H9 (cell line): ENCODE measurements at regions not wholly inside any gene's neighbourhood (a gene's known extent, or its start where the extent isn't known, plus 50 kb on each side); places are given as distances from the start of the nearest gene placed in this dataset.

Experiments
- DNase-seq: peaks from one replicate; pipeline ENCODE4 v3.0.0-alpha.2; 2017
- H2AFZ ChIP-seq: one replicate; pipeline ENCODE4 v1.6.1; 2013; ENCODE audit warnings: mild to moderate bottlenecking, low read length, control low read depth, moderate library complexity
- H2AK5ac ChIP-seq: 2 replicates; pipeline ENCODE4 v1.6.1; 2013; ENCODE audit warnings: low read length, control low read depth, mixed read lengths; ENCODE audit not compliant: insufficient read length
- H2BK120ac ChIP-seq: one replicate; pipeline ENCODE4 v1.6.1; 2013; ENCODE audit warnings: low read depth, mild to moderate bottlenecking, low read length, control low read depth, inconsistent platforms; ENCODE audit not compliant: poor library complexity, severe bottlenecking
- H2BK12ac ChIP-seq: 2 replicates; pipeline ENCODE4 v1.6.1; 2013; ENCODE audit warnings: low read length, control low read depth, mixed read lengths, low read depth; ENCODE audit not compliant: insufficient read length
- H2BK15ac ChIP-seq: 2 replicates; pipeline ENCODE4 v1.6.1; 2013; ENCODE audit warnings: low read depth, low read length, control low read depth
- H2BK20ac ChIP-seq: one replicate; pipeline ENCODE4 v1.6.1; 2013; ENCODE audit warnings: low read depth, mild to moderate bottlenecking, low read length, control low read depth, inconsistent platforms; ENCODE audit not compliant: poor library complexity, severe bottlenecking
- H2BK5ac ChIP-seq: 2 replicates; pipeline ENCODE4 v1.6.1; 2013; ENCODE audit warnings: low read length, control low read depth, mixed read lengths; ENCODE audit not compliant: insufficient read length
- H3K14ac ChIP-seq: 2 replicates; pipeline ENCODE4 v1.6.1; 2013; ENCODE audit warnings: low read length, control low read depth; ENCODE audit not compliant: insufficient read depth
- H3K18ac ChIP-seq: 2 replicates; pipeline ENCODE4 v1.6.1; 2013; ENCODE audit warnings: low read depth, mild to moderate bottlenecking, mixed read lengths, low read length, control low read depth; ENCODE audit not compliant: insufficient read length
- H3K23ac ChIP-seq: 2 replicates; pipeline ENCODE4 v1.6.1; 2013; ENCODE audit warnings: low read length, control low read depth, mixed read lengths, low read depth; ENCODE audit not compliant: insufficient read length
- H3K23me2 ChIP-seq: 2 replicates; pipeline ENCODE4 v1.6.1; 2013; ENCODE audit warnings: low read depth, mild to moderate bottlenecking, mixed read lengths, low read length, control low read depth; ENCODE audit not compliant: insufficient read length, poor library complexity, severe bottlenecking
- H3K27ac ChIP-seq: 2 replicates; pipeline ENCODE4 v1.5.1; 2013; ENCODE audit warnings: low read length, control low read depth, mixed read lengths, low read depth; ENCODE audit not compliant: insufficient read length
- H3K27me3 ChIP-seq: 2 replicates; pipeline ENCODE4 v1.6.1; 2013; ENCODE audit warnings: low read length, control low read depth, inconsistent platforms; ENCODE audit not compliant: insufficient read depth
- H3K4ac ChIP-seq: 2 replicates; pipeline ENCODE4 v1.6.1; 2013; ENCODE audit warnings: low read depth, mild to moderate bottlenecking, control low read depth, inconsistent platforms, low read length, moderate library complexity
- H3K4me1 ChIP-seq: 2 replicates; pipeline ENCODE4 v1.6.1; 2013; ENCODE audit warnings: low read length, control low read depth, inconsistent platforms; ENCODE audit not compliant: insufficient read depth
- H3K4me2 ChIP-seq: 2 replicates; pipeline ENCODE4 v1.6.1; 2013; ENCODE audit warnings: low read length, control low read depth, mixed read lengths; ENCODE audit not compliant: insufficient read length, insufficient read depth
- H3K56ac ChIP-seq: 2 replicates; pipeline ENCODE4 v1.6.1; 2013; ENCODE audit warnings: low read depth, mild to moderate bottlenecking, mixed read lengths, low read length, control low read depth; ENCODE audit not compliant: insufficient read length
- H3K79me1 ChIP-seq: 2 replicates; pipeline ENCODE4 v1.6.1; 2013; ENCODE audit warnings: low read depth, mild to moderate bottlenecking, moderate library complexity, low read length, control low read depth, inconsistent platforms; ENCODE audit not compliant: insufficient read depth, poor library complexity, severe bottlenecking
- H3K79me2 ChIP-seq: 2 replicates; pipeline ENCODE4 v1.6.1; 2013; ENCODE audit warnings: low read length, control low read depth, inconsistent platforms; ENCODE audit not compliant: insufficient read depth
- H3K9ac ChIP-seq: 2 replicates; pipeline ENCODE4 v1.6.1; 2013; ENCODE audit warnings: low read length, control low read depth, mixed read lengths; ENCODE audit not compliant: insufficient read length; ENCODE audit errors: extremely low read depth
- H3K9me3 ChIP-seq: one replicate; pipeline ENCODE4 v1.6.1; 2013; ENCODE audit warnings: low read depth, low read length, inconsistent platforms; ENCODE audit not compliant: control insufficient read depth
- H3T11ph ChIP-seq: one replicate; pipeline ENCODE4 v1.6.1; 2013; ENCODE audit warnings: mild to moderate bottlenecking, low read length, control low read depth, inconsistent platforms
- H4K20me1 ChIP-seq: one replicate; pipeline ENCODE4 v1.6.1; 2013; ENCODE audit not compliant: control insufficient read depth, insufficient read length, insufficient read depth
- H4K5ac ChIP-seq: 2 replicates; pipeline ENCODE4 v1.6.1; 2013; ENCODE audit warnings: low read depth, mild to moderate bottlenecking, mixed read lengths, low read length, control low read depth; ENCODE audit not compliant: insufficient read length
- H4K8ac ChIP-seq: replicated peaks from 2 replicates; pipeline ENCODE4 v1.6.1; 2013; ENCODE audit warnings: low read length, control low read depth, mixed read lengths, low read depth; ENCODE audit not compliant: insufficient read length
- H4K91ac ChIP-seq: 2 replicates; pipeline ENCODE4 v1.6.1; 2013; ENCODE audit warnings: low read depth, mild to moderate bottlenecking, moderate library complexity, mixed read lengths, low read length, control low read depth; ENCODE audit not compliant: insufficient read length
- H3K27ac Mint-ChIP-seq, 3 experiments: 2 replicates in 2 of 3; 3 replicates in 1 of 3; pipeline ENCODE4 v1.8.0; 2020 to 2021; ENCODE audit warnings: mixed read lengths in 3 of 3, mild to moderate bottlenecking in 1 of 3, moderate library complexity in 1 of 3
- H3K27me3 Mint-ChIP-seq: 2 replicates; pipeline ENCODE4 v1.8.0; 2021; ENCODE audit warnings: low read depth, mild to moderate bottlenecking, moderate library complexity, mixed read lengths
- H3K36me3 Mint-ChIP-seq, 3 experiments: 2 replicates in 2 of 3; 3 replicates in 1 of 3; pipeline ENCODE4 v1.8.0; 2020 to 2021; ENCODE audit warnings: low read depth in 3 of 3, mixed read lengths in 3 of 3; ENCODE audit not compliant: insufficient read depth in 1 of 3
- H3K4me1 Mint-ChIP-seq, 2 experiments: 2 replicates each; pipeline ENCODE4 v1.8.0; 2020; ENCODE audit warnings: mixed read lengths in 2 of 2
- H3K4me3 Mint-ChIP-seq, 2 experiments: 2 replicates in 1 of 2; 3 replicates in 1 of 2; pipeline ENCODE4 v1.8.0; 2020 to 2021; ENCODE audit warnings: mild to moderate bottlenecking in 2 of 2, mixed read lengths in 2 of 2, moderate library complexity in 1 of 2
- H3K9me3 Mint-ChIP-seq, 2 experiments: 2 replicates in 1 of 2; 3 replicates in 1 of 2; pipeline ENCODE4 v1.8.0; 2020; ENCODE audit warnings: mild to moderate bottlenecking in 2 of 2, mixed read lengths in 2 of 2, moderate library complexity in 1 of 2
- CTCF ChIP-seq: fragments of 200-600 bp; sonication (generic); conservative IDR thresholded peaks from 3 replicates; pipeline ENCODE4 v1.8.0; 2021; ENCODE audit warnings: antibody characterized with exemption, mild to moderate bottlenecking
- WGBS: extraction: QIAGEN DNeasy Blood & Tissue Kit; methylation state at CpG from one replicate; pipeline ENCODE4 v1.1.7; 2013; ENCODE audit warnings: missing lambda C conversion rate, low lambda C conversion rate, mixed read lengths; ENCODE audit not compliant: insufficient read length; ENCODE audit errors: extremely low coverage; 5-methylcytosine and 5-hydroxymethylcytosine counted together

- Histone ChIP-seq H2BK15ac (no peak overlapping the region), H2BK20ac (no peak overlapping the region), H3K79me2 (no peaks in the 10 kb centered on the region), H3K9me3 (no peaks in the 10 kb centered on the region), H3K4me1 (no peaks in the 10 kb centered on the region), H3K14ac (no peak overlapping the region), H3K4ac (no peak overlapping the region), H2BK120ac (no peak overlapping the region), H4K91ac (no peak overlapping the region), H2AK5ac (no peak overlapping the region), H4K20me1 (no peaks in the 10 kb centered on the region), H3K23ac (no peak overlapping the region), H3K18ac (no peak overlapping the region), H4K5ac (no peak overlapping the region), H3K9ac (no peak overlapping the region), H3K4me2 (no peak overlapping the region), H3K27me3 (no peaks in the 10 kb centered on the region), H3K23me2 (no peaks in the 10 kb centered on the region), H4K8ac (no peak overlapping the region), H3K27ac (no peak overlapping the region), H3K56ac (no peak overlapping the region), H2BK5ac (no peak overlapping the region), H2AFZ (no peak overlapping the region), H2BK12ac (no peak overlapping the region), H3T11ph (no peak overlapping the region), H3K79me1 (no peaks in the 10 kb centered on the region)
- TF ChIP-seq CTCF, result no peak
- no peak overlapping the region for H3K4me3 Mint-ChIP-seq
- H3K9me3 Mint-ChIP-seq, result peaks cover 6% of the 10 kb centered on the region in 2 experiments; a peak in 3 of 5 replicates
- H3K27me3 Mint-ChIP-seq, result no peaks in the 10 kb centered on the region
- H3K4me1 Mint-ChIP-seq, result no peaks in the 10 kb centered on the region
- WGBS, result no CpG with 5 or more reads among the region's 1 CpG
- no peaks in the 10 kb centered on the region for H3K36me3 Mint-ChIP-seq
- H3K27ac Mint-ChIP-seq, result no peak overlapping the region
- no peak for DNase-seq
These were observed 426.9 kb upstream of the MIS18BP1 start for GRCh38 chr14:45679853-45680252.
